GM23338 (cell line): ENCODE measurements at regions not wholly inside any gene's neighbourhood (a gene's known extent, or its start where the extent isn't known, plus 50 kb on each side); places are given as distances from the start of the nearest gene placed in this dataset.

Experiments
- ATAC-seq: fragments of 200-7000 bp; cut with Tn5 transposase; 3 replicates; pipeline ENCODE4 v1.9.1; 2020
- DNase-seq: peaks from one replicate; pipeline ENCODE4 v3.0.0-alpha.2; 2015; ENCODE audit warnings: low spot score
- H2AFZ ChIP-seq: fragments of 200-600 bp; sonication (generic); 2 replicates; pipeline ENCODE4 v1.8.0; 2016; ENCODE audit warnings: antibody characterized with exemption, mild to moderate bottlenecking, moderate library complexity
- H3F3A ChIP-seq: fragments of 200-600 bp; sonication (generic); replicated peaks from 2 replicates; pipeline ENCODE4 v1.8.0; 2017; ENCODE audit warnings: antibody characterized with exemption, mixed run types, low read depth
- H3K27ac ChIP-seq: fragments of 200-600 bp; sonication (generic); 2 replicates; pipeline ENCODE4 v1.6.1; 2016; ENCODE audit warnings: low read depth
- H3K27me3 ChIP-seq: fragments of 200-600 bp; sonication (generic); 2 replicates; pipeline ENCODE4 v1.8.0; 2016; ENCODE audit warnings: mild to moderate bottlenecking, mixed run types, moderate library complexity; ENCODE audit not compliant: insufficient read depth
- H3K36me3 ChIP-seq: fragments of 200-600 bp; sonication (generic); 2 replicates; pipeline ENCODE4 v1.8.0; 2016; ENCODE audit warnings: mild to moderate bottlenecking; ENCODE audit not compliant: insufficient read depth
- H3K4me1 ChIP-seq: fragments of 200-600 bp; sonication (generic); 2 replicates; pipeline ENCODE4 v1.8.0; 2016; ENCODE audit warnings: mild to moderate bottlenecking, moderate library complexity; ENCODE audit not compliant: insufficient read depth
- H3K4me2 ChIP-seq: fragments of 200-600 bp; sonication (generic); 2 replicates; pipeline ENCODE4 v1.7.1; 2017; ENCODE audit warnings: mixed run types
- H3K4me3 ChIP-seq: fragments of 200-600 bp; sonication (generic); 2 replicates; pipeline ENCODE4 v1.6.1; 2016; ENCODE audit warnings: mixed run types
- H3K79me2 ChIP-seq: fragments of 200-600 bp; sonication (generic); replicated peaks from 2 replicates; pipeline ENCODE4 v1.8.0; 2017; ENCODE audit warnings: mild to moderate bottlenecking; ENCODE audit not compliant: insufficient read depth
- H3K9me2 ChIP-seq: fragments of 200-600 bp; sonication (generic); 2 replicates; pipeline ENCODE4 v1.8.0; 2017; ENCODE audit not compliant: insufficient read depth
- H4K20me1 ChIP-seq: fragments of 200-600 bp; sonication (generic); replicated peaks from 2 replicates; pipeline ENCODE4 v1.8.0; 2017; ENCODE audit warnings: mild to moderate bottlenecking; ENCODE audit not compliant: insufficient read depth
- H3K27ac Mint-ChIP-seq: 2 replicates; pipeline ENCODE4 v1.8.0; 2020; ENCODE audit warnings: inconsistent platforms, mild to moderate bottlenecking, moderate library complexity, mixed read lengths
- H3K27me3 Mint-ChIP-seq: 3 replicates; pipeline ENCODE4 v1.8.0; 2022; ENCODE audit warnings: low read depth, mild to moderate bottlenecking, moderate library complexity, mixed read lengths, inconsistent platforms; ENCODE audit not compliant: insufficient read depth, poor library complexity
- H3K36me3 Mint-ChIP-seq: 3 replicates; pipeline ENCODE4 v1.8.0; 2021; ENCODE audit warnings: low read depth, mild to moderate bottlenecking, inconsistent platforms, moderate library complexity, mixed read lengths
- H3K4me1 Mint-ChIP-seq: 3 replicates; pipeline ENCODE4 v1.8.0; 2020; ENCODE audit warnings: mild to moderate bottlenecking, inconsistent platforms, mixed read lengths
- H3K4me3 Mint-ChIP-seq: 3 replicates; pipeline ENCODE4 v1.8.0; 2021; ENCODE audit warnings: moderate library complexity, mild to moderate bottlenecking, inconsistent platforms, mixed read lengths
- H3K9me3 Mint-ChIP-seq: 3 replicates; pipeline ENCODE4 v1.8.0; 2020; ENCODE audit warnings: moderate library complexity, mild to moderate bottlenecking, inconsistent platforms, mixed read lengths
- NANOG ChIP-seq: IDR thresholded peaks from 2 replicates; pipeline ENCODE4 v1.6.1; 2016; ENCODE audit warnings: antibody characterized with exemption, borderline replicate concordance
- POLR2AphosphoS5 ChIP-seq: IDR thresholded peaks from 2 replicates; pipeline ENCODE4 v1.6.1; 2016; ENCODE audit warnings: antibody characterized with exemption, low read depth
- TF ChIP-seq, protein P1 (sequence below): IDR thresholded peaks from one replicate; pipeline ENCODE4 v1.6.1; 2018; ENCODE audit warnings: antibody characterized with exemption; ENCODE audit not compliant: unreplicated experiment
- TF ChIP-seq, protein P2 (sequence below), 2 experiments: fragments of 200-600 bp in 1 of 2; sonication (generic) in 1 of 2; conservative IDR thresholded peaks; 2 replicates each; pipeline versions ENCODE4 v1.5.1 to v1.6.1; 2016 to 2017; ENCODE audit warnings: antibody characterized with exemption in 2 of 2, low read depth in 2 of 2, mild to moderate bottlenecking in 2 of 2, moderate library complexity in 1 of 2

- H3K4me1 Mint-ChIP-seq = peaks cover 4% of the 10 kb centered on the region
- H3K79me2 ChIP-seq = no peaks in the 10 kb centered on the region
- H3K9me2 ChIP-seq = peaks cover 9% of the 10 kb centered on the region; the same call in 1 of the 2 replicates
- H2AFZ ChIP-seq = peak overlapping the region; percentile 88; the same call in 1 of the 2 replicates
- H3F3A ChIP-seq = no peaks in the 10 kb centered on the region
- TF ChIP-seq, protein P1, sequence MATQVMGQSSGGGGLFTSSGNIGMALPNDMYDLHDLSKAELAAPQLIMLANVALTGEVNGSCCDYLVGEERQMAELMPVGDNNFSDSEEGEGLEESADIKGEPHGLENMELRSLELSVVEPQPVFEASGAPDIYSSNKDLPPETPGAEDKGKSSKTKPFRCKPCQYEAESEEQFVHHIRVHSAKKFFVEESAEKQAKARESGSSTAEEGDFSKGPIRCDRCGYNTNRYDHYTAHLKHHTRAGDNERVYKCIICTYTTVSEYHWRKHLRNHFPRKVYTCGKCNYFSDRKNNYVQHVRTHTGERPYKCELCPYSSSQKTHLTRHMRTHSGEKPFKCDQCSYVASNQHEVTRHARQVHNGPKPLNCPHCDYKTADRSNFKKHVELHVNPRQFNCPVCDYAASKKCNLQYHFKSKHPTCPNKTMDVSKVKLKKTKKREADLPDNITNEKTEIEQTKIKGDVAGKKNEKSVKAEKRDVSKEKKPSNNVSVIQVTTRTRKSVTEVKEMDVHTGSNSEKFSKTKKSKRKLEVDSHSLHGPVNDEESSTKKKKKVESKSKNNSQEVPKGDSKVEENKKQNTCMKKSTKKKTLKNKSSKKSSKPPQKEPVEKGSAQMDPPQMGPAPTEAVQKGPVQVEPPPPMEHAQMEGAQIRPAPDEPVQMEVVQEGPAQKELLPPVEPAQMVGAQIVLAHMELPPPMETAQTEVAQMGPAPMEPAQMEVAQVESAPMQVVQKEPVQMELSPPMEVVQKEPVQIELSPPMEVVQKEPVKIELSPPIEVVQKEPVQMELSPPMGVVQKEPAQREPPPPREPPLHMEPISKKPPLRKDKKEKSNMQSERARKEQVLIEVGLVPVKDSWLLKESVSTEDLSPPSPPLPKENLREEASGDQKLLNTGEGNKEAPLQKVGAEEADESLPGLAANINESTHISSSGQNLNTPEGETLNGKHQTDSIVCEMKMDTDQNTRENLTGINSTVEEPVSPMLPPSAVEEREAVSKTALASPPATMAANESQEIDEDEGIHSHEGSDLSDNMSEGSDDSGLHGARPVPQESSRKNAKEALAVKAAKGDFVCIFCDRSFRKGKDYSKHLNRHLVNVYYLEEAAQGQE = no peak
- TF ChIP-seq, protein P2, sequence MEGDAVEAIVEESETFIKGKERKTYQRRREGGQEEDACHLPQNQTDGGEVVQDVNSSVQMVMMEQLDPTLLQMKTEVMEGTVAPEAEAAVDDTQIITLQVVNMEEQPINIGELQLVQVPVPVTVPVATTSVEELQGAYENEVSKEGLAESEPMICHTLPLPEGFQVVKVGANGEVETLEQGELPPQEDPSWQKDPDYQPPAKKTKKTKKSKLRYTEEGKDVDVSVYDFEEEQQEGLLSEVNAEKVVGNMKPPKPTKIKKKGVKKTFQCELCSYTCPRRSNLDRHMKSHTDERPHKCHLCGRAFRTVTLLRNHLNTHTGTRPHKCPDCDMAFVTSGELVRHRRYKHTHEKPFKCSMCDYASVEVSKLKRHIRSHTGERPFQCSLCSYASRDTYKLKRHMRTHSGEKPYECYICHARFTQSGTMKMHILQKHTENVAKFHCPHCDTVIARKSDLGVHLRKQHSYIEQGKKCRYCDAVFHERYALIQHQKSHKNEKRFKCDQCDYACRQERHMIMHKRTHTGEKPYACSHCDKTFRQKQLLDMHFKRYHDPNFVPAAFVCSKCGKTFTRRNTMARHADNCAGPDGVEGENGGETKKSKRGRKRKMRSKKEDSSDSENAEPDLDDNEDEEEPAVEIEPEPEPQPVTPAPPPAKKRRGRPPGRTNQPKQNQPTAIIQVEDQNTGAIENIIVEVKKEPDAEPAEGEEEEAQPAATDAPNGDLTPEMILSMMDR (conservative IDR thresholded peaks at IDR 0.05; ENCODE audit: low read depth in 2 of 2) = peak in 1 of 2 experiments; percentile 23; a peak in 1 of 4 replicates
- no peaks in the 10 kb centered on the region for H3K4me1 ChIP-seq
- H3K4me3 Mint-ChIP-seq = no peak overlapping the region
- H3K36me3 ChIP-seq = peaks cover 8% of the 10 kb centered on the region; the same call in 1 of the 2 replicates
- no peak overlapping the region for H3K4me2 ChIP-seq
- H3K27me3 Mint-ChIP-seq = no peaks in the 10 kb centered on the region
- H3K4me3 ChIP-seq = no peak overlapping the region
- ATAC-seq = no peak
- H4K20me1 ChIP-seq = no peaks in the 10 kb centered on the region
- peaks cover 42% of the 10 kb centered on the region for H3K9me3 Mint-ChIP-seq
- H3K27ac ChIP-seq = no peak overlapping the region
- H3K36me3 Mint-ChIP-seq = peaks cover 62% of the 10 kb centered on the region
- H3K27ac Mint-ChIP-seq = no peak overlapping the region; the same call in 1 of the 2 replicates
- H3K27me3 ChIP-seq = no peaks in the 10 kb centered on the region
- peak; percentile 27 for DNase-seq
These were observed 649.8 kb upstream of the MBL2 start for GRCh38 chr10:53422223-53422888.

GRCh38 chr10:53412651-53413050 lies 640.1 kb upstream of the MBL2 start:
- no peaks in the 10 kb centered on the region for H3F3A ChIP-seq
- no peak overlapping the region for H3K4me3 ChIP-seq
- H3K9me2 ChIP-seq = no peaks in the 10 kb centered on the region
- H3K4me3 Mint-ChIP-seq = no peak overlapping the region
- H3K36me3 Mint-ChIP-seq = peaks cover 21% of the 10 kb centered on the region
- H3K27ac Mint-ChIP-seq = no peak overlapping the region
- no peaks in the 10 kb centered on the region for H3K4me1 ChIP-seq
- 0 out of 2 replicates have a peak, but pooled peaks cover 2% of the 10 kb centered on the region for H3K36me3 ChIP-seq
- DNase-seq = no peak
- no peak overlapping the region for H3K27ac ChIP-seq
- ATAC-seq = no peak
- H3K9me3 Mint-ChIP-seq = peaks cover 23% of the 10 kb centered on the region
- TF ChIP-seq, protein P2 (conservative IDR thresholded peaks at IDR 0.05; ENCODE audit: low read depth in 2 of 2) = no peak
- TF ChIP-seq POLR2AphosphoS5 (no peak), NANOG (no peak)
- no peaks in the 10 kb centered on the region for H3K27me3 Mint-ChIP-seq
- H2AFZ ChIP-seq = peak overlapping the region; percentile 4; the same call in 1 of the 2 replicates
- no peaks in the 10 kb centered on the region for H4K20me1 ChIP-seq
- H3K79me2 ChIP-seq = no peaks in the 10 kb centered on the region
- H3K4me2 ChIP-seq = no peak overlapping the region
- no peaks in the 10 kb centered on the region for H3K27me3 ChIP-seq
- H3K4me1 Mint-ChIP-seq = peaks cover 3% of the 10 kb centered on the region; the same call in 1 of the 3 replicates
